ENCODE measurements at regions not wholly inside any gene's neighbourhood (a gene's known extent, or its start where the extent isn't known, plus 50 kb on each side); places are given as distances from the start of the nearest gene placed in this dataset.

- intact Hi-C loops (cut with DNase I), result no loop called here
- Histone ChIP-seq H3K27me3 (peaks cover 11% of the 10 kb centered on the region), H3K9me3 (replicated peaks in 1 of 3) (no peaks in the 10 kb centered on the region), H3K4me3 (no peak overlapping the region), H3K36me3 (replicated peaks in 1 of 2) (no peaks in the 10 kb centered on the region), H3K27ac (no peak overlapping the region), H3K4me1 (replicated peaks in 1 of 2) (no peaks in the 10 kb centered on the region)
- 64 to 83% (median 78%) methylated on average over 1 of the region's 1 CpG for WGBS, 4 donors
- no peak for DNase-seq
- TF ChIP-seq CTCF (IDR thresholded peaks at IDR 0.05) (no peak), POLR2A (IDR thresholded peaks at IDR 0.05) (no peak)
Measured at GRCh38 chr22:35206889-35207288, 50.4 kb upstream of the HMGXB4 start.
